ENCODE measurements at regions not wholly inside any gene's neighbourhood (a gene's known extent, or its start where the extent isn't known, plus 50 kb on each side); places are given as distances from the start of the nearest gene placed in this dataset.

GRCh38 chr7:81236560-81236959 lies 317.7 kb upstream of the SEMA3C start:
- CTCF ChIA-PET (ENCODE audit: partially characterized antibody) = interaction anchor here (0.9 to 1.8 kb wide), 3 partner anchors 11 to 217 kb away, joined by 3 to 4 read pairs (median 3); no protein-coding TSS in a partner anchor
- TF ChIP-seq FOSL1 (IDR thresholded peaks at IDR 0.05; ENCODE audit: insufficient read depth, low read depth, low read length) (no peak), PHF8 (conservative IDR thresholded peaks at IDR 0.05; ENCODE audit: low read depth, low read length) (no peak), SP4 (IDR thresholded peaks at IDR 0.05; ENCODE audit: low read length) (no peak), SIX5 (IDR thresholded peaks at IDR 0.05; ENCODE audit: low read depth, low read length) (no peak), HDAC6 (IDR thresholded peaks at IDR 0.05; ENCODE audit: low read depth, low read length) (no peak), TEAD4 (IDR thresholded peaks at IDR 0.05; ENCODE audit: low read depth, low read length) (no peak), POLR2A (IDR thresholded peaks at IDR 0.05; ENCODE audit: control extremely low read depth in 1 of 2, low read depth in 2 of 2, low read length in 2 of 2) (no peak), JUND (IDR thresholded peaks at IDR 0.05; ENCODE audit: low read length) (no peak), HDAC2 (IDR thresholded peaks at IDR 0.05; ENCODE audit: borderline replicate concordance in 1 of 2, low read depth in 2 of 2, low read length in 2 of 2) (no peak), E2F6 (IDR thresholded peaks at IDR 0.05) (no peak), MAX (IDR thresholded peaks at IDR 0.05) (no peak), TCF12 (IDR thresholded peaks at IDR 0.05; ENCODE audit: low read depth, low read length) (no peak), SIN3A (conservative IDR thresholded peaks at IDR 0.05 in 1 of 2, IDR thresholded peaks at IDR 0.05 in 1 of 2; ENCODE audit: low read depth in 1 of 2, low read length in 2 of 2) (no peak), CBX8 (IDR thresholded peaks at IDR 0.05; ENCODE audit: borderline replicate concordance, low read depth, low read length) (no peak)

More at GRCh38 chr7:81236560-81236959, 317.7 kb upstream of the SEMA3C start:
- Histone ChIP-seq H3K27ac (ENCODE audit: low read depth, low read length) (no peak overlapping the region), H2BK5ac (ENCODE audit: low read depth, low read length) (no peak overlapping the region), H3K14ac (ENCODE audit: insufficient read length) (no peak overlapping the region), H2BK15ac (ENCODE audit: low read length) (no peak overlapping the region), H2AK5ac (ENCODE audit: low read depth, low read length) (no peak overlapping the region), H4K5ac (ENCODE audit: insufficient read length, low read depth, low read length) (no peak overlapping the region), H3K9me3 (ENCODE audit: insufficient read depth in 2 of 2, low read depth in 1 of 2, low read length in 1 of 2) (no peaks in the 10 kb centered on the region; a peak in 1 of 4 replicates), H3K79me1 (ENCODE audit: low read depth, low read length) (no peaks in the 10 kb centered on the region), H3K36me3 (ENCODE audit: control insufficient read depth in 2 of 4, insufficient read depth in 4 of 4, low read length in 3 of 4) (no peaks in the 10 kb centered on the region), H3K27me3 (replicated peaks in 1 of 4; ENCODE audit: control insufficient read depth in 3 of 4, extremely low read depth in 1 of 4, insufficient read depth in 3 of 4, low read length in 3 of 4) (no peaks in the 10 kb centered on the region), H3K23ac (ENCODE audit: insufficient read length) (no peak overlapping the region), H2AFZ (ENCODE audit: low read length) (no peak overlapping the region), H3K4me3 (ENCODE audit: extremely low read depth in 1 of 4, insufficient read depth in 2 of 4, low read depth in 3 of 4, low read length in 4 of 4) (no peak overlapping the region), H3K79me2 (ENCODE audit: control insufficient read depth in 1 of 2, insufficient read depth in 2 of 2, low read length in 2 of 2) (no peaks in the 10 kb centered on the region), H3K4me1 (replicated peaks in 1 of 4; ENCODE audit: control insufficient read depth in 3 of 4, insufficient read depth in 4 of 4, low read length in 3 of 4) (0 out of 7 replicates have a peak, but pooled peaks cover 0 to 1% (median 0%) of the 10 kb centered on the region in 4 experiments), H3K9ac (replicated peaks in 1 of 4; ENCODE audit: extremely low read depth in 1 of 4, low read depth in 3 of 4, low read length in 3 of 4) (no peak overlapping the region), H4K91ac (replicated peaks; ENCODE audit: insufficient read length, low read length) (no peak overlapping the region), H3K4ac (replicated peaks; ENCODE audit: insufficient read length, low read depth, low read length) (no peak overlapping the region), H4K8ac (ENCODE audit: extremely low read depth, insufficient read depth, low read length) (no peak overlapping the region), H3K18ac (ENCODE audit: extremely low read depth, low read length) (no peak overlapping the region), H2BK20ac (ENCODE audit: low read length) (no peak overlapping the region), H3K4me2 (ENCODE audit: insufficient read depth in 1 of 2, low read depth in 2 of 2, low read length in 2 of 2) (no peak overlapping the region), H3K23me2 (ENCODE audit: low read depth, low read length) (no peaks in the 10 kb centered on the region; the same call in 1 of the 2 replicates), H2BK12ac (ENCODE audit: low read depth, low read length) (no peak overlapping the region), H3K56ac (replicated peaks; ENCODE audit: insufficient read length, low read depth, low read length) (no peak overlapping the region), H2BK120ac (replicated peaks; ENCODE audit: low read depth, low read length) (no peak overlapping the region), H4K20me1 (replicated peaks in 1 of 2; ENCODE audit: control insufficient read depth in 1 of 2, insufficient read depth in 2 of 2, low read length in 2 of 2) (no peaks in the 10 kb centered on the region)
- DNase-seq (ENCODE audit: low read depth in 1 of 2, low spot score in 2 of 2) = no peak
- no peak for FAIRE-seq
- whole genome bisulfite sequencing, 2 experiments (ENCODE audit: extremely low coverage in 1 of 2, insufficient coverage in 1 of 2, insufficient read length in 1 of 2, insufficient replicate concordance in 2 of 2, low coverage in 1 of 2, low lambda C conversion rate in 2 of 2, missing lambda C conversion rate in 1 of 2) = 98% methylated on average over 2 of the region's 2 CpGs; no CpG with 5 or more reads in 1 of the 2 experiments
- POLR2A ChIA-PET (ENCODE audit: partially characterized antibody) = no interaction called here
